ENCODE measurements at regions not wholly inside any gene's neighbourhood (a gene's known extent, or its start where the extent isn't known, plus 50 kb on each side); places are given as distances from the start of the nearest gene placed in this dataset.

GRCh38 chr15:29544513-29545128 lies 275.0 kb upstream of the NSMCE3 start:
- 53 to 67% methylated on average over 7 of the region's 7 CpGs for WGBS, 2 donors

GRCh38 chr15:29542994-29543393 lies 273.4 kb upstream of the NSMCE3 start:
- H3K27ac ChIP-seq (ENCODE audit: low read depth in 2 of 2, low read length in 1 of 2): no peak overlapping the region
- no peaks in the 10 kb centered on the region for H3K27me3 ChIP-seq (ENCODE audit: control insufficient read depth in 1 of 2, insufficient read depth in 2 of 2, low read length in 2 of 2)
- H3K4me1 ChIP-seq (ENCODE audit: control insufficient read depth in 2 of 2, insufficient read depth in 2 of 2, low read length in 1 of 2): no peaks in the 10 kb centered on the region
- WGBS, 2 donors: 79 to 89% methylated on average over 1 of the region's 1 CpG
- H3K4me3 ChIP-seq (ENCODE audit: low read depth in 1 of 2, low read length in 2 of 2): no peak overlapping the region
- no peaks in the 10 kb centered on the region for H3K36me3 ChIP-seq (ENCODE audit: control insufficient read depth in 2 of 2, insufficient read depth in 2 of 2, low read length in 1 of 2)
- no peaks in the 10 kb centered on the region for H3K9me3 ChIP-seq (ENCODE audit: control insufficient read depth in 2 of 2, insufficient read depth in 1 of 2, low read depth in 1 of 2, low read length in 1 of 2)

More at GRCh38 chr15:29544513-29545128, 275.0 kb upstream of the NSMCE3 start:
- Histone ChIP-seq H3K9me3 (ENCODE audit: control insufficient read depth in 2 of 2, insufficient read depth in 1 of 2, low read depth in 1 of 2, low read length in 1 of 2) (no peaks in the 10 kb centered on the region), H3K36me3 (ENCODE audit: control insufficient read depth in 2 of 2, insufficient read depth in 2 of 2, low read length in 1 of 2) (no peaks in the 10 kb centered on the region), H3K27ac (ENCODE audit: low read depth in 2 of 2, low read length in 1 of 2) (no peak overlapping the region), H3K27me3 (ENCODE audit: control insufficient read depth in 1 of 2, insufficient read depth in 2 of 2, low read length in 2 of 2) (no peaks in the 10 kb centered on the region), H3K4me3 (ENCODE audit: low read depth in 1 of 2, low read length in 2 of 2) (no peak overlapping the region), H3K4me1 (ENCODE audit: control insufficient read depth in 2 of 2, insufficient read depth in 2 of 2, low read length in 1 of 2) (no peaks in the 10 kb centered on the region)

- WGBS, 2 donors: 79% methylated on average over 7 of the region's 7 CpGs
- Histone ChIP-seq H3K4me3 (ENCODE audit: low read depth in 1 of 2, low read length in 2 of 2) (no peak overlapping the region), H3K27me3 (ENCODE audit: control insufficient read depth in 1 of 2, insufficient read depth in 2 of 2, low read length in 2 of 2) (no peaks in the 10 kb centered on the region), H3K9me3 (ENCODE audit: control insufficient read depth in 2 of 2, insufficient read depth in 1 of 2, low read depth in 1 of 2, low read length in 1 of 2) (no peaks in the 10 kb centered on the region), H3K36me3 (ENCODE audit: control insufficient read depth in 2 of 2, insufficient read depth in 2 of 2, low read length in 1 of 2) (no peaks in the 10 kb centered on the region), H3K27ac (ENCODE audit: low read depth in 2 of 2, low read length in 1 of 2) (no peak overlapping the region), H3K4me1 (ENCODE audit: control insufficient read depth in 2 of 2, insufficient read depth in 2 of 2, low read length in 1 of 2) (no peaks in the 10 kb centered on the region)
These were observed 271.7 kb upstream of the NSMCE3 start for GRCh38 chr15:29541309-29541708.

- H3K4me3 ChIP-seq (ENCODE audit: low read depth in 1 of 2, low read length in 2 of 2): no peak overlapping the region
- 55 to 71% methylated on average over 5 of the region's 5 CpGs for WGBS, 2 donors
- no peaks in the 10 kb centered on the region for H3K36me3 ChIP-seq (ENCODE audit: control insufficient read depth in 2 of 2, insufficient read depth in 2 of 2, low read length in 1 of 2)
These were observed 270.9 kb upstream of the NSMCE3 start for GRCh38 chr15:29540479-29540878.

GRCh38 chr15:29539736-29540135 lies 270.1 kb upstream of the NSMCE3 start:
- Histone ChIP-seq H3K36me3 (ENCODE audit: control insufficient read depth in 2 of 2, insufficient read depth in 2 of 2, low read length in 1 of 2) (no peaks in the 10 kb centered on the region), H3K4me1 (ENCODE audit: control insufficient read depth in 2 of 2, insufficient read depth in 2 of 2, low read length in 1 of 2) (no peaks in the 10 kb centered on the region), H3K4me3 (ENCODE audit: low read depth in 1 of 2, low read length in 2 of 2) (no peak overlapping the region), H3K27ac (ENCODE audit: low read depth in 2 of 2, low read length in 1 of 2) (no peak overlapping the region), H3K9me3 (ENCODE audit: control insufficient read depth in 2 of 2, insufficient read depth in 1 of 2, low read depth in 1 of 2, low read length in 1 of 2) (peaks cover 0 to 3% of the 10 kb centered on the region in 2 donors), H3K27me3 (ENCODE audit: control insufficient read depth in 1 of 2, insufficient read depth in 2 of 2, low read length in 2 of 2) (no peaks in the 10 kb centered on the region)
- WGBS, 2 donors: 70 to 84% methylated on average over 6 of the region's 6 CpGs

More at GRCh38 chr15:29540479-29540878, 270.9 kb upstream of the NSMCE3 start:
- H3K9me3 ChIP-seq (ENCODE audit: control insufficient read depth in 2 of 2, insufficient read depth in 1 of 2, low read depth in 1 of 2, low read length in 1 of 2): peaks cover 0 to 3% of the 10 kb centered on the region in 2 donors
- no peaks in the 10 kb centered on the region for H3K27me3 ChIP-seq (ENCODE audit: control insufficient read depth in 1 of 2, insufficient read depth in 2 of 2, low read length in 2 of 2)
- no peaks in the 10 kb centered on the region for H3K4me1 ChIP-seq (ENCODE audit: control insufficient read depth in 2 of 2, insufficient read depth in 2 of 2, low read length in 1 of 2)
- no peak overlapping the region for H3K27ac ChIP-seq (ENCODE audit: low read depth in 2 of 2, low read length in 1 of 2)

GRCh38 chr15:29538044-29538443 lies 268.4 kb upstream of the NSMCE3 start:
- Histone ChIP-seq H3K27ac (ENCODE audit: low read depth in 2 of 2, low read length in 1 of 2) (no peak overlapping the region), H3K9me3 (ENCODE audit: control insufficient read depth in 2 of 2, insufficient read depth in 1 of 2, low read depth in 1 of 2, low read length in 1 of 2) (peaks cover 0 to 3% of the 10 kb centered on the region in 2 donors), H3K4me1 (ENCODE audit: control insufficient read depth in 2 of 2, insufficient read depth in 2 of 2, low read length in 1 of 2) (no peaks in the 10 kb centered on the region), H3K4me3 (ENCODE audit: low read depth in 1 of 2, low read length in 2 of 2) (no peak overlapping the region), H3K27me3 (ENCODE audit: control insufficient read depth in 1 of 2, insufficient read depth in 2 of 2, low read length in 2 of 2) (no peaks in the 10 kb centered on the region), H3K36me3 (ENCODE audit: control insufficient read depth in 2 of 2, insufficient read depth in 2 of 2, low read length in 1 of 2) (no peaks in the 10 kb centered on the region)
- 54 to 60% methylated on average over 5 of the region's 5 CpGs for WGBS, 2 donors

- Histone ChIP-seq H3K4me1 (ENCODE audit: control insufficient read depth in 2 of 2, insufficient read depth in 2 of 2, low read length in 1 of 2) (no peaks in the 10 kb centered on the region), H3K9me3 (ENCODE audit: control insufficient read depth in 2 of 2, insufficient read depth in 1 of 2, low read depth in 1 of 2, low read length in 1 of 2) (peaks cover 0 to 3% of the 10 kb centered on the region in 2 donors), H3K4me3 (ENCODE audit: low read depth in 1 of 2, low read length in 2 of 2) (no peak overlapping the region), H3K36me3 (ENCODE audit: control insufficient read depth in 2 of 2, insufficient read depth in 2 of 2, low read length in 1 of 2) (no peaks in the 10 kb centered on the region), H3K27ac (ENCODE audit: low read depth in 2 of 2, low read length in 1 of 2) (no peak overlapping the region), H3K27me3 (ENCODE audit: control insufficient read depth in 1 of 2, insufficient read depth in 2 of 2, low read length in 2 of 2) (no peaks in the 10 kb centered on the region)
- WGBS, 2 donors: 76 to 80% methylated on average over 3 of the region's 3 CpGs
These were observed 266.3 kb upstream of the NSMCE3 start for GRCh38 chr15:29535952-29536351.

GRCh38 chr15:29534378-29534777 lies 264.8 kb upstream of the NSMCE3 start:
- no peak overlapping the region for H3K4me3 ChIP-seq (ENCODE audit: low read depth in 1 of 2, low read length in 2 of 2)
- 37 to 47% methylated on average over 3 of the region's 3 CpGs for WGBS, 2 donors
- H3K4me1 ChIP-seq (ENCODE audit: control insufficient read depth in 2 of 2, insufficient read depth in 2 of 2, low read length in 1 of 2): no peaks in the 10 kb centered on the region
- H3K27me3 ChIP-seq (ENCODE audit: control insufficient read depth in 1 of 2, insufficient read depth in 2 of 2, low read length in 2 of 2): no peaks in the 10 kb centered on the region
- no peak overlapping the region for H3K27ac ChIP-seq (ENCODE audit: low read depth in 2 of 2, low read length in 1 of 2)
- peaks cover 0 to 3% of the 10 kb centered on the region in 2 donors for H3K9me3 ChIP-seq (ENCODE audit: control insufficient read depth in 2 of 2, insufficient read depth in 1 of 2, low read depth in 1 of 2, low read length in 1 of 2)
- no peaks in the 10 kb centered on the region for H3K36me3 ChIP-seq (ENCODE audit: control insufficient read depth in 2 of 2, insufficient read depth in 2 of 2, low read length in 1 of 2)

GRCh38 chr15:29533647-29534046 lies 264.0 kb upstream of the NSMCE3 start:
- Histone ChIP-seq H3K4me1 (ENCODE audit: control insufficient read depth in 2 of 2, insufficient read depth in 2 of 2, low read length in 1 of 2) (no peaks in the 10 kb centered on the region), H3K27me3 (ENCODE audit: control insufficient read depth in 1 of 2, insufficient read depth in 2 of 2, low read length in 2 of 2) (no peaks in the 10 kb centered on the region), H3K27ac (ENCODE audit: low read depth in 2 of 2, low read length in 1 of 2) (no peak overlapping the region), H3K9me3 (ENCODE audit: control insufficient read depth in 2 of 2, insufficient read depth in 1 of 2, low read depth in 1 of 2, low read length in 1 of 2) (peaks cover 0 to 3% of the 10 kb centered on the region in 2 donors), H3K4me3 (ENCODE audit: low read depth in 1 of 2, low read length in 2 of 2) (no peak overlapping the region), H3K36me3 (ENCODE audit: control insufficient read depth in 2 of 2, insufficient read depth in 2 of 2, low read length in 1 of 2) (no peaks in the 10 kb centered on the region)
- WGBS, 2 donors: 41 to 59% methylated on average over 5 of the region's 5 CpGs

GRCh38 chr15:29532296-29532695 lies 262.7 kb upstream of the NSMCE3 start:
- Histone ChIP-seq H3K27ac (ENCODE audit: low read depth in 2 of 2, low read length in 1 of 2) (no peak overlapping the region), H3K36me3 (ENCODE audit: control insufficient read depth in 2 of 2, insufficient read depth in 2 of 2, low read length in 1 of 2) (no peaks in the 10 kb centered on the region), H3K9me3 (ENCODE audit: control insufficient read depth in 2 of 2, insufficient read depth in 1 of 2, low read depth in 1 of 2, low read length in 1 of 2) (peaks cover 0 to 3% of the 10 kb centered on the region in 2 donors), H3K4me1 (ENCODE audit: control insufficient read depth in 2 of 2, insufficient read depth in 2 of 2, low read length in 1 of 2) (no peaks in the 10 kb centered on the region), H3K4me3 (ENCODE audit: low read depth in 1 of 2, low read length in 2 of 2) (no peak overlapping the region), H3K27me3 (ENCODE audit: control insufficient read depth in 1 of 2, insufficient read depth in 2 of 2, low read length in 2 of 2) (no peaks in the 10 kb centered on the region)
- 81 to 84% methylated on average over 1 of the region's 1 CpG for WGBS, 2 donors

Measured in esophagus (tissue), 2 donors.